Astrocyte (in vitro differentiated cells and primary cell): ENCODE measurements at regions not wholly inside any gene's neighbourhood (a gene's known extent, or its start where the extent isn't known, plus 50 kb on each side); places are given as distances from the start of the nearest gene placed in this dataset.
A peak's percentile ranks its signal among the peaks of the same experiment; 100 is the strongest.
"Not testable (repeated sequence)": the region's sequence is repeated elsewhere in the genome, so short reads cannot be mapped to it uniquely, and the experiment has no call there.

ENCODE experiments used
- DNase-seq: peaks from one replicate; pipeline ENCODE4 v3.0.0-alpha.2; 2010; ENCODE audit warnings: low read depth
- FAIRE-seq: peaks from 2 replicates; lab custom pipeline; 2011; peaks lifted over from hg19 to GRCh38; lab: Jason Lieb, UNC
- H2AFZ ChIP-seq: 2 replicates; pipeline ENCODE4 v1.6.0; 2012; ENCODE audit warnings: low read depth, low read length, inconsistent platforms
- H3K27ac ChIP-seq: 2 replicates; pipeline ENCODE4 v1.5.1; 2011; ENCODE audit warnings: low read depth, low read length, inconsistent platforms
- H3K27me3 ChIP-seq: 2 replicates; pipeline ENCODE4 v1.6.0; 2011; ENCODE audit warnings: low read length, inconsistent platforms; ENCODE audit not compliant: insufficient read depth
- H3K36me3 ChIP-seq: 2 replicates; pipeline ENCODE4 v1.5.1; 2011; ENCODE audit warnings: low read length, inconsistent platforms; ENCODE audit not compliant: insufficient read depth
- H3K4me1 ChIP-seq: 2 replicates; pipeline ENCODE4 v1.5.1; 2011; ENCODE audit warnings: low read length, inconsistent platforms; ENCODE audit not compliant: insufficient read depth
- H3K4me2 ChIP-seq: 2 replicates; pipeline ENCODE4 v1.6.0; 2012; ENCODE audit warnings: low read length, inconsistent platforms
- H3K4me3 ChIP-seq: 2 replicates; pipeline ENCODE4 v1.5.1; 2011; ENCODE audit warnings: low read depth, mild to moderate bottlenecking, low read length, inconsistent platforms; ENCODE audit not compliant: insufficient read depth
- H3K79me2 ChIP-seq: 2 replicates; pipeline ENCODE4 v1.6.0; 2012; ENCODE audit warnings: mild to moderate bottlenecking, low read length, inconsistent platforms; ENCODE audit not compliant: insufficient read depth
- H3K9ac ChIP-seq: 2 replicates; pipeline ENCODE4 v1.6.0; 2012; ENCODE audit warnings: mild to moderate bottlenecking, low read length, inconsistent platforms
- H3K9me3 ChIP-seq: 2 replicates; pipeline ENCODE4 v1.5.1; 2012; ENCODE audit warnings: low read depth, mild to moderate bottlenecking, low read length, inconsistent platforms; ENCODE audit not compliant: insufficient read depth
- H4K20me1 ChIP-seq: 2 replicates; pipeline ENCODE4 v1.6.0; 2012; ENCODE audit warnings: low read length, inconsistent platforms; ENCODE audit not compliant: insufficient read depth
- H3K27ac Mint-ChIP-seq: one replicate; pipeline ENCODE4 v1.8.0; 2021; ENCODE audit warnings: mild to moderate bottlenecking, mixed read lengths; ENCODE audit not compliant: unreplicated experiment
- H3K27me3 Mint-ChIP-seq: one replicate; pipeline ENCODE4 v1.8.0; 2021; ENCODE audit warnings: low read depth, mixed read lengths; ENCODE audit not compliant: unreplicated experiment
- H3K36me3 Mint-ChIP-seq: one replicate; pipeline ENCODE4 v1.8.0; 2021; ENCODE audit warnings: low read depth, mixed read lengths; ENCODE audit not compliant: unreplicated experiment
- H3K4me1 Mint-ChIP-seq: one replicate; pipeline ENCODE4 v1.8.0; 2021; ENCODE audit warnings: low read depth, mixed read lengths; ENCODE audit not compliant: unreplicated experiment
- H3K4me3 Mint-ChIP-seq: one replicate; pipeline ENCODE4 v1.8.0; 2021; ENCODE audit warnings: mild to moderate bottlenecking, moderate library complexity, mixed read lengths; ENCODE audit not compliant: unreplicated experiment
- H3K9me3 Mint-ChIP-seq: one replicate; pipeline ENCODE4 v1.8.0; 2021; ENCODE audit warnings: mild to moderate bottlenecking, mixed read lengths; ENCODE audit not compliant: unreplicated experiment
- EZH2 ChIP-seq: IDR thresholded peaks from 2 replicates; pipeline ENCODE4 v1.6.1; 2012; ENCODE audit warnings: mild to moderate bottlenecking, low read length, inconsistent platforms; ENCODE audit not compliant: insufficient read depth
- TF ChIP-seq, protein P1 (sequence below): IDR thresholded peaks from 2 replicates; pipeline ENCODE4 v1.5.1; 2011; ENCODE audit warnings: low read depth, mild to moderate bottlenecking, inconsistent platforms, low read length, moderate library complexity; ENCODE audit not compliant: insufficient read depth

DNA sequence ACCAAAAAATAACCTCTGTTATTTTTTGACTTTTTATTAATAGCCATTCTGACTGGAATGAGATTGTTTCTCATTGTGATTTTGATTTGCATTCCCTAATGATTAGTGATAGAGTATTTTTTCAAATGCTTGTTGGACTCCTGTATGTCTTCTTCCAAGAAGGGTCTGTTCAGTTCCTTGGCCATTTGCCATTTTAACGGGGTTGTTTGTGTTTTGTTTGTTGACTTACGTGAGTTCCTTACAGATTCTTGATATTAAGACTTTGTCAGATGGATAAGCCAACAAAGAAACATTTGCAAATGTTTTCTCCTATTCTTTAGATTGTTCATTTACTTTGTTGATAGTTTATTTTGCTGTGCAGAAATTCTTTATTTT is 651.6 kb upstream of the LRFN5 start:
- Histone ChIP-seq H3K9me3 (no peaks in the 10 kb centered on the region), H3K36me3 (no peaks in the 10 kb centered on the region), H3K27me3 (no peaks in the 10 kb centered on the region), H3K9ac (no peak overlapping the region), H3K27ac (no peak overlapping the region), H3K4me3 (no peak overlapping the region), H3K79me2 (no peaks in the 10 kb centered on the region), H3K4me2 (no peak overlapping the region), H3K4me1 (no peaks in the 10 kb centered on the region), H2AFZ (no peak overlapping the region), H4K20me1 (no peaks in the 10 kb centered on the region)
- no peak for TF ChIP-seq EZH2
- TF ChIP-seq, protein P1, sequence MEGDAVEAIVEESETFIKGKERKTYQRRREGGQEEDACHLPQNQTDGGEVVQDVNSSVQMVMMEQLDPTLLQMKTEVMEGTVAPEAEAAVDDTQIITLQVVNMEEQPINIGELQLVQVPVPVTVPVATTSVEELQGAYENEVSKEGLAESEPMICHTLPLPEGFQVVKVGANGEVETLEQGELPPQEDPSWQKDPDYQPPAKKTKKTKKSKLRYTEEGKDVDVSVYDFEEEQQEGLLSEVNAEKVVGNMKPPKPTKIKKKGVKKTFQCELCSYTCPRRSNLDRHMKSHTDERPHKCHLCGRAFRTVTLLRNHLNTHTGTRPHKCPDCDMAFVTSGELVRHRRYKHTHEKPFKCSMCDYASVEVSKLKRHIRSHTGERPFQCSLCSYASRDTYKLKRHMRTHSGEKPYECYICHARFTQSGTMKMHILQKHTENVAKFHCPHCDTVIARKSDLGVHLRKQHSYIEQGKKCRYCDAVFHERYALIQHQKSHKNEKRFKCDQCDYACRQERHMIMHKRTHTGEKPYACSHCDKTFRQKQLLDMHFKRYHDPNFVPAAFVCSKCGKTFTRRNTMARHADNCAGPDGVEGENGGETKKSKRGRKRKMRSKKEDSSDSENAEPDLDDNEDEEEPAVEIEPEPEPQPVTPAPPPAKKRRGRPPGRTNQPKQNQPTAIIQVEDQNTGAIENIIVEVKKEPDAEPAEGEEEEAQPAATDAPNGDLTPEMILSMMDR, result no peak
- Mint-ChIP-seq H3K4me3 (peak overlapping the region; percentile 86), H3K27ac (peak overlapping the region; percentile 81), H3K27me3 (no peaks in the 10 kb centered on the region), H3K9me3 (peaks cover 8% of the 10 kb centered on the region), H3K36me3 (peaks cover 5% of the 10 kb centered on the region), H3K4me1 (no peaks in the 10 kb centered on the region)
- DNase-seq (no peak), FAIRE-seq (no peak)

DNA sequence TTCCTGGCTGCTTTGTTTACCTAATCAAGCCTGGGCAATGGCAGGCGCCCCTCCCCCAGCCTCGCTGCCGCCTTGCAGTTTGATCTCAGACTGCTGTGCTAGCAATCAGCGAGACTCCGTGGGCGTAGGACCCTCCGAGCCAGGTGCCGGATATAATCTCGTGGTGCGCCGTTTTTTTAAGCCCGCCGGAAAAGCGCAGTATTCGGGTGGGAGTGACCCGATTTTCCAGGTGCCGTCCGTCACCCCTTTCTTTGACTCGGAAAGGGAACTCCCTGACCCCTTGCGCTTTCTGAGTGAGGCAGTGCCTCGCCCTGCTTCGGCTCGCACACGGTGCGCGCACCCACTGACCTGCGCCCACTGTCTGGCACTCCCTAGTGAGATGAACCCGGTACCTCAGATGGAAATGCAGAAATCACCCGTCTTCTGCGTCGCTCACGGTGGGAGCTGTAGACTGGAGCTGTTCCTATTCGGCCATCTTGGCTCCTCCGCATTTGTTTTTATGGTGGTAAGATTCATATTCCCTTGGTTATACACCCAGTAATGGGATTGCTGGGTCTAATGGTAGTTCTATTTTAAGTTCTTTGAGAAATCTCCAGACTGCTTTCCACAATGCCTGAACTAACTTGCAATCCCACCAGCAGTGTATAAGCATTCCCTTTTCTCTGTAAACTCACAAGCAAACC is 652.1 kb upstream of the LRFN5 start:
- not testable (repeated sequence) for H3K4me2 ChIP-seq, H3K27me3 Mint-ChIP-seq, FAIRE-seq, H3K4me3 ChIP-seq, H3K9ac ChIP-seq, H4K20me1 ChIP-seq, H3K27ac ChIP-seq, DNase-seq, H3K36me3 Mint-ChIP-seq, H3K4me1 ChIP-seq, H3K36me3 ChIP-seq, H3K9me3 ChIP-seq, H2AFZ ChIP-seq, H3K27me3 ChIP-seq, H3K79me2 ChIP-seq, H3K4me1 Mint-ChIP-seq, H3K9me3 Mint-ChIP-seq
- Mint-ChIP-seq H3K4me3 (peak overlapping the region; percentile 86), H3K27ac (peak overlapping the region; percentile 81)

DNA sequence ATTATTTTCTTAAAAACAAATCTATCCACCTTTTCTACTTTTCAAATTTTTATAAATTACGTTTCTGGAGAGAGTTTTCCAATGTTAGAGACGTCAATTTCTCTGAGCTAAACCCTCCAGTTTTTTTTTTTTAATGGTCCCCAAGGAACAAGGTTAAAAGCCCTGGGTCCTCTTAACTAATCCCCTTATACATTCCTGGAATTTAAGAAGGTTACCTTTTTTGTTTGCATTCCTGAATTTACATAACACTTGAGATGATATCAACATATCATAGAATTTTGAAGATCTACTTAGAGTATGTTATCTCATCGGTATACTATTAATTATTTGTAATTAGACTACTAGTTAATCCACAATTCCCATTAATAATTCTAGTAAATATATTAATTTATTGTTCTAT is 662.2 kb upstream of the LRFN5 start:
- TF ChIP-seq, protein P1, result no peak
- TF ChIP-seq EZH2, result no peak
- Mint-ChIP-seq H3K4me1 (no peaks in the 10 kb centered on the region), H3K36me3 (no peaks in the 10 kb centered on the region), H3K9me3 (no peaks in the 10 kb centered on the region), H3K4me3 (no peak overlapping the region), H3K27me3 (no peaks in the 10 kb centered on the region), H3K27ac (no peak overlapping the region)
- H4K20me1 ChIP-seq, result no peaks in the 10 kb centered on the region
- no peak for FAIRE-seq
- no peak overlapping the region for H3K9ac ChIP-seq
- H3K79me2 ChIP-seq, result no peaks in the 10 kb centered on the region
- no peaks in the 10 kb centered on the region for H3K9me3 ChIP-seq
- H3K36me3 ChIP-seq, result no peaks in the 10 kb centered on the region
- no peak overlapping the region for H3K4me3 ChIP-seq
- DNase-seq, result no peak
- no peak overlapping the region for H3K4me2 ChIP-seq
- no peaks in the 10 kb centered on the region for H3K4me1 ChIP-seq
- H3K27me3 ChIP-seq, result no peaks in the 10 kb centered on the region
- H2AFZ ChIP-seq, result no peak overlapping the region
- H3K27ac ChIP-seq, result no peak overlapping the region
